Panc1 (cell line): ENCODE measurements at regions not wholly inside any gene's neighbourhood (a gene's known extent, or its start where the extent isn't known, plus 50 kb on each side); places are given as distances from the start of the nearest gene placed in this dataset.

Experiments used
- CTCF ChIP-seq: fragments of 450-650 bp; IDR thresholded peaks from 2 replicates; pipeline ENCODE4 v1.5.1; 2017; ENCODE audit warnings: mild to moderate bottlenecking
- POLR2AphosphoS5 ChIP-seq: IDR thresholded peaks from 2 replicates; pipeline ENCODE4 v1.6.1; 2012; ENCODE audit warnings: mild to moderate bottlenecking, low read depth, low read length, moderate library complexity
- TF ChIP-seq, protein P1 (sequence below), 2 experiments: IDR thresholded peaks; 2 replicates each; pipeline ENCODE4 v1.6.1; 2011 to 2012; ENCODE audit warnings: low read depth in 2 of 2, control low read depth in 1 of 2, low read length in 1 of 2, mild to moderate bottlenecking in 1 of 2, moderate library complexity in 1 of 2; ENCODE audit not compliant: insufficient read depth in 1 of 2

- TF ChIP-seq CTCF (no peak), POLR2AphosphoS5 (no peak)
- TF ChIP-seq, protein P1, sequence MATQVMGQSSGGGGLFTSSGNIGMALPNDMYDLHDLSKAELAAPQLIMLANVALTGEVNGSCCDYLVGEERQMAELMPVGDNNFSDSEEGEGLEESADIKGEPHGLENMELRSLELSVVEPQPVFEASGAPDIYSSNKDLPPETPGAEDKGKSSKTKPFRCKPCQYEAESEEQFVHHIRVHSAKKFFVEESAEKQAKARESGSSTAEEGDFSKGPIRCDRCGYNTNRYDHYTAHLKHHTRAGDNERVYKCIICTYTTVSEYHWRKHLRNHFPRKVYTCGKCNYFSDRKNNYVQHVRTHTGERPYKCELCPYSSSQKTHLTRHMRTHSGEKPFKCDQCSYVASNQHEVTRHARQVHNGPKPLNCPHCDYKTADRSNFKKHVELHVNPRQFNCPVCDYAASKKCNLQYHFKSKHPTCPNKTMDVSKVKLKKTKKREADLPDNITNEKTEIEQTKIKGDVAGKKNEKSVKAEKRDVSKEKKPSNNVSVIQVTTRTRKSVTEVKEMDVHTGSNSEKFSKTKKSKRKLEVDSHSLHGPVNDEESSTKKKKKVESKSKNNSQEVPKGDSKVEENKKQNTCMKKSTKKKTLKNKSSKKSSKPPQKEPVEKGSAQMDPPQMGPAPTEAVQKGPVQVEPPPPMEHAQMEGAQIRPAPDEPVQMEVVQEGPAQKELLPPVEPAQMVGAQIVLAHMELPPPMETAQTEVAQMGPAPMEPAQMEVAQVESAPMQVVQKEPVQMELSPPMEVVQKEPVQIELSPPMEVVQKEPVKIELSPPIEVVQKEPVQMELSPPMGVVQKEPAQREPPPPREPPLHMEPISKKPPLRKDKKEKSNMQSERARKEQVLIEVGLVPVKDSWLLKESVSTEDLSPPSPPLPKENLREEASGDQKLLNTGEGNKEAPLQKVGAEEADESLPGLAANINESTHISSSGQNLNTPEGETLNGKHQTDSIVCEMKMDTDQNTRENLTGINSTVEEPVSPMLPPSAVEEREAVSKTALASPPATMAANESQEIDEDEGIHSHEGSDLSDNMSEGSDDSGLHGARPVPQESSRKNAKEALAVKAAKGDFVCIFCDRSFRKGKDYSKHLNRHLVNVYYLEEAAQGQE (IDR thresholded peaks at IDR 0.05; ENCODE audit: insufficient read depth in 1 of 2, low read depth in 2 of 2, low read length in 1 of 2) = no peak
These were observed 167.6 kb upstream of the TMEM161B start for GRCh38 chr5:88436290-88436689.
